WERI-Rb-1 (cell line): ENCODE measurements at regions not wholly inside any gene's neighbourhood (a gene's known extent, or its start where the extent isn't known, plus 50 kb on each side); places are given as distances from the start of the nearest gene placed in this dataset.

Experiments
- DNase-seq: peaks from one replicate; pipeline ENCODE4 v3.0.0-alpha.2; 2020
- H3K27ac ChIP-seq: fragments of 250-450 bp; sonication (Bioruptor Pico); 2 replicates; pipeline ENCODE4 v1.5.1; 2020; ENCODE audit warnings: mild to moderate bottlenecking, moderate library complexity
- H3K27me3 ChIP-seq: fragments of 250-450 bp; sonication (Bioruptor Pico); 2 replicates; pipeline ENCODE4 v1.5.1; 2021; ENCODE audit warnings: mild to moderate bottlenecking, low read depth, moderate library complexity; ENCODE audit not compliant: insufficient read depth, severe bottlenecking
- H3K36me3 ChIP-seq: fragments of 250-450 bp; sonication (Bioruptor Pico); 2 replicates; pipeline ENCODE4 v1.5.1; 2020; ENCODE audit warnings: mild to moderate bottlenecking, moderate library complexity
- H3K4me3 ChIP-seq: 2 replicates; pipeline ENCODE4 v1.5.1; 2011; ENCODE audit warnings: low read depth, mild to moderate bottlenecking, control low read depth, low read length
- H3K9me3 ChIP-seq: fragments of 250-450 bp; sonication (Bioruptor Pico); 2 replicates; pipeline ENCODE4 v1.5.1; 2021; ENCODE audit warnings: mild to moderate bottlenecking, moderate library complexity; ENCODE audit not compliant: severe bottlenecking
- TF ChIP-seq, protein P1 (sequence below): IDR thresholded peaks from 2 replicates; pipeline ENCODE4 v1.5.1; 2011; ENCODE audit warnings: low read depth, mild to moderate bottlenecking, control low read depth, inconsistent platforms, low read length

DNA sequence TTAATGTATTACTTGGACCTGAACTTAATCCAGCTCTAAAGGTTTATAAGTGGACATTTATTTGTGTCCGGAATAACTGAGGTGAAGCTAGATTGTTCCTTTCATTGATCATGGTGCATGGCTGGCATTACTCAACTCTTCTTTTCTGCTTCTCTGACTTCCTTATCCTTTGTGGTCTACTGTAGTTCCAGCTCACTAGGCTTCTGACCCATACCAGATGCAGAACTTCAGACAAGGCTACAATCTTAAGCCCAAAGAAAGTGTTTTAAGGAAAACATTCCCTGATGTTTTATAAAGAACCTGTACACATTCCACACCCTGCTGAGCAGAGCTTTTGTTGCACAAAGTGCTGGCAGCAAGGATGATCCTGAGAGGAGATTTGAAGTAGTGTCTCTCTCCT, 250.8 kb upstream of the TGFBR2 start:
- TF ChIP-seq, protein P1, sequence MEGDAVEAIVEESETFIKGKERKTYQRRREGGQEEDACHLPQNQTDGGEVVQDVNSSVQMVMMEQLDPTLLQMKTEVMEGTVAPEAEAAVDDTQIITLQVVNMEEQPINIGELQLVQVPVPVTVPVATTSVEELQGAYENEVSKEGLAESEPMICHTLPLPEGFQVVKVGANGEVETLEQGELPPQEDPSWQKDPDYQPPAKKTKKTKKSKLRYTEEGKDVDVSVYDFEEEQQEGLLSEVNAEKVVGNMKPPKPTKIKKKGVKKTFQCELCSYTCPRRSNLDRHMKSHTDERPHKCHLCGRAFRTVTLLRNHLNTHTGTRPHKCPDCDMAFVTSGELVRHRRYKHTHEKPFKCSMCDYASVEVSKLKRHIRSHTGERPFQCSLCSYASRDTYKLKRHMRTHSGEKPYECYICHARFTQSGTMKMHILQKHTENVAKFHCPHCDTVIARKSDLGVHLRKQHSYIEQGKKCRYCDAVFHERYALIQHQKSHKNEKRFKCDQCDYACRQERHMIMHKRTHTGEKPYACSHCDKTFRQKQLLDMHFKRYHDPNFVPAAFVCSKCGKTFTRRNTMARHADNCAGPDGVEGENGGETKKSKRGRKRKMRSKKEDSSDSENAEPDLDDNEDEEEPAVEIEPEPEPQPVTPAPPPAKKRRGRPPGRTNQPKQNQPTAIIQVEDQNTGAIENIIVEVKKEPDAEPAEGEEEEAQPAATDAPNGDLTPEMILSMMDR = no peak
- Histone ChIP-seq H3K36me3 (no peaks in the 10 kb centered on the region), H3K4me3 (no peak overlapping the region), H3K27me3 (no peaks in the 10 kb centered on the region), H3K9me3 (no peaks in the 10 kb centered on the region), H3K27ac (no peak overlapping the region)
- DNase-seq = no peak

DNA sequence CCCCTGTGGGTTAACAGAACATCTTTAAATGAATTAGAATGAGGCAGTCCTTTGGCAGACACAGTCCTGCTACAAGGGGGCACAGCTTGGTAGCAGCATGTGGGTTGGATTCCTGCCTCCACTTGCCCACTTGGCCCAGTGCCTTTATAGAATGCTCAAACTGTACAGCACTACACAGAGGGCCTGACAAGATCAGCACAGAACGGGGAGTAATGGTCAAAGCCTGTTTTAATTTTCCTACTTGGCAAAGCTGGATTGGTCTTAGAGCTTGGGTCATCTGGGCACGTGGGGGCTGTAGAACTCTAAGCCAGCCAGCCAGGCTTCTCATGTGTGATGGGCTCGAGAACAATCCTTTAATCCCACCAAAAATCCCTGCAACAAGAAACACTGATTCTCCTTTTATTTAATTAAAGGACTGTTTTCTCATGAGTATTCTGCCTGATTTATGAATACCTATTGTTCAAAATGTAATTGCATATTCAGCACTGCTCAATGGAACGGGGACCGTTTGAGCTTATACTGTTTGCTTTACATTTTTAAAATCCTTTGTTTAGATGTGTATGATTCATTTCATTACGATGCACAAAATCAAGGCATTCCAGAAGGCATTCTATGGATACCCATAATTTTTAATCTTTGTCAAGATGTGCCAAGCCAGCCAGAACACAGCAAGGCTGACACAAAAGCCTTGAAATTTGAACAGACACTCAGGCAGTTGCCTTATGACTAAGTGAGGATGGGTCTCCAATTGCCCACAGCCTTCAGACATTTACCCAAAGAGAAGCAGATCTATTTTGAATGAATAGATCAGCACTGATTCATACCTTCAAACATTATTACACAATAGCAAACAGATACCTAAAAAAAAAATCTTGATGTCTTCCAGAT, 249.3 kb upstream of the TGFBR2 start:
- H3K27me3 ChIP-seq = no peaks in the 10 kb centered on the region
- DNase-seq = peak; percentile 30
- TF ChIP-seq, protein P1 = no peak
- H3K9me3 ChIP-seq = no peaks in the 10 kb centered on the region
- H3K27ac ChIP-seq = no peak overlapping the region
- no peak overlapping the region for H3K4me3 ChIP-seq
- no peaks in the 10 kb centered on the region for H3K36me3 ChIP-seq

DNA sequence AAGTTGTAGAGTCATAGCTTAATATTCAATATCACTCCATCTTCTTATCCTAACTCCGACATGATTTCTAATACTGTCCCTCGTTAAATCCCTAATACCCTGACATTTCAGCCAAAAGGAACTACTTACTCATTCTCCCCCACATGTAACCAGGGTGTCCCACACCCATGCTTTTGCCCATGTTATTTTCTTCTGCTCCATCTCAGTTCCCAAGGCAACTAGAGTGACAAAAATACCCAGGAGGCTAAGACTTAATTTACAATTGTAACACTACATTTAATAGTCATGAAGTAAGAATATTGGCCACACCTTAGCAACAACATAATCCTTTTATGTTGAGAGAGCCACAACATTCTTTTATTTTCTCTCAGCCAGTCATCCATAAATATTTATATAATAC, 248.5 kb upstream of the TGFBR2 start:
- DNase-seq = no peak
- H3K9me3 ChIP-seq = no peaks in the 10 kb centered on the region
- H3K27ac ChIP-seq = no peak overlapping the region
- no peaks in the 10 kb centered on the region for H3K36me3 ChIP-seq
- H3K4me3 ChIP-seq = no peak overlapping the region
- no peaks in the 10 kb centered on the region for H3K27me3 ChIP-seq
- TF ChIP-seq, protein P1 = no peak

DNA sequence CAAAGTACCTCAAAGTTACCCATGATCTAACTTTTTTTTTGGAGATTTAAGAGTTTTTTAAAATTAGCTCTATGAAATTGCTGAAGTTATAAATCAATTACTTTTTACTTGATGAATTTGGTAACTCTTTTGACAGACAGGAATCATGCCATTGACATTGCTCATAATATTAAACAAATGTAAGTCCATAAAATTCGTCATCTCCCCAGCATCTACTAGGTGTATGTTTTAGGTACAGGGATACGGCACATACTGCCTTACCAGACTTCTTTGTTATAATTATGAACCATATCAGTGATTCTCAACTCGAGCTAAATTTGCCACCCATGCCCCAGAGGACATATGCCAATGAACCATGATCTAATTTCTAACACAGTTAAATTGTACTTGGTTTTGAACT, 247.5 kb upstream of the TGFBR2 start:
- Histone ChIP-seq H3K36me3 (no peaks in the 10 kb centered on the region), H3K9me3 (no peaks in the 10 kb centered on the region), H3K27ac (no peak overlapping the region), H3K27me3 (no peaks in the 10 kb centered on the region), H3K4me3 (no peak overlapping the region)
- DNase-seq = no peak
- TF ChIP-seq, protein P1 = no peak

DNA sequence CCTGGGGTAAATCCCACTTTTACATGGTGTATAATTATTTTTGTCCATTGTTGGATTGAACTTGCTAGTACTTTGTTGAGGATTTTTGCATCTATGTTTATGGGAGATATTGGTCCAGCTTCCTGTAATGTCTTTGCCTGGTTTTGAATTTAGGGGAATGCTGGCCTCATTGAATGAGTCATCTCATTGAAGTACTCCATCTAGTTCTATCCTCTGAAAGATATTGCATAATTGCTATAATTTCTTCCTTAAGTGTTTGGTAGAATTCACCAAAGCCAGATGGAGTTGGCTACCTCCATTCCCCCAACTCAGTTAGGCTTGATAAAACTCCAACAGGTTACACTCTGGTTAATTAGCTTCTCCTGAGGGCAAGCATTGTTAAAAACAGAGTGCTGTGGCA, 237.4 kb upstream of the TGFBR2 start:
- TF ChIP-seq, protein P1 = no peak
- Histone ChIP-seq H3K9me3 (no peaks in the 10 kb centered on the region), H3K4me3 (no peak overlapping the region), H3K27ac (no peak overlapping the region), H3K27me3 (no peaks in the 10 kb centered on the region), H3K36me3 (no peaks in the 10 kb centered on the region)
- DNase-seq = no peak

DNA sequence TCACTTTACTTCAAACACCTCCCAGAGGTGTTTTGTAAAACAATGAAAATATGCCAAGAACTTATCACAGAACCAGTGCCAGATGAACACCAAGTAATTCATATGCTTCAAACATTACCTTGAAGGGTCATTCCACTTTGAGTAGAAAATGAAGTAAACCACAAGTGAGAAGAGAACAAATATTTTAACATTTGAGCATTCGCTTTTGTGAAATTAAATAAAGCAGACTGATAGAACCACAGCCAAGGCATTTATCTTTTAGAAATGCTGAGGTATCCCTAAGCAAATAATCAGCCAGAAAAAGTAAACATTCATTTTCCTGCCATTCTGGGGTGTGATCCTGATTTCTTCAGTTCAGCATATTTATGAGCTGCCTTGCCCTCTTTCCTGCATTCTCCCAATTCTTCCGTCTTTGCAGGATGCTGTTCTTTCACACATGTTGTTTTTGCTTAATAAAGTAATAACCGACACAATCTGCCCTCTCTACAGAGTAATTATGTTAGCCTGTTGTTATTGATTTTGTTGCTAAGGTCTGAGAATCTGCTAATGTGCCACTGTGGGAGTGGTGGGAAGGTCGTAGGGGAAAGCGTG, 235.6 kb upstream of the TGFBR2 start:
- no peaks in the 10 kb centered on the region for H3K36me3 ChIP-seq
- no peak for DNase-seq
- no peaks in the 10 kb centered on the region for H3K9me3 ChIP-seq
- no peak overlapping the region for H3K27ac ChIP-seq
- TF ChIP-seq, protein P1 = no peak
- no peak overlapping the region for H3K4me3 ChIP-seq
- no peaks in the 10 kb centered on the region for H3K27me3 ChIP-seq
